Caki2 (cell line): ENCODE measurements at regions not wholly inside any gene's neighbourhood (a gene's known extent, or its start where the extent isn't known, plus 50 kb on each side); places are given as distances from the start of the nearest gene placed in this dataset.

ENCODE experiments used
- DNase-seq: peaks from one replicate; pipeline ENCODE4 v3.0.0-alpha.2; 2015; ENCODE audit warnings: low read depth
- in situ Hi-C: cut with HindIII; loops from 2 replicates; pipeline ENCODE4 v1.10.0; 2016; ENCODE audit warnings: low sequenced_read_pairs, low pct_unique_long_range_greater_than_20kb, mixed read lengths

DNA sequence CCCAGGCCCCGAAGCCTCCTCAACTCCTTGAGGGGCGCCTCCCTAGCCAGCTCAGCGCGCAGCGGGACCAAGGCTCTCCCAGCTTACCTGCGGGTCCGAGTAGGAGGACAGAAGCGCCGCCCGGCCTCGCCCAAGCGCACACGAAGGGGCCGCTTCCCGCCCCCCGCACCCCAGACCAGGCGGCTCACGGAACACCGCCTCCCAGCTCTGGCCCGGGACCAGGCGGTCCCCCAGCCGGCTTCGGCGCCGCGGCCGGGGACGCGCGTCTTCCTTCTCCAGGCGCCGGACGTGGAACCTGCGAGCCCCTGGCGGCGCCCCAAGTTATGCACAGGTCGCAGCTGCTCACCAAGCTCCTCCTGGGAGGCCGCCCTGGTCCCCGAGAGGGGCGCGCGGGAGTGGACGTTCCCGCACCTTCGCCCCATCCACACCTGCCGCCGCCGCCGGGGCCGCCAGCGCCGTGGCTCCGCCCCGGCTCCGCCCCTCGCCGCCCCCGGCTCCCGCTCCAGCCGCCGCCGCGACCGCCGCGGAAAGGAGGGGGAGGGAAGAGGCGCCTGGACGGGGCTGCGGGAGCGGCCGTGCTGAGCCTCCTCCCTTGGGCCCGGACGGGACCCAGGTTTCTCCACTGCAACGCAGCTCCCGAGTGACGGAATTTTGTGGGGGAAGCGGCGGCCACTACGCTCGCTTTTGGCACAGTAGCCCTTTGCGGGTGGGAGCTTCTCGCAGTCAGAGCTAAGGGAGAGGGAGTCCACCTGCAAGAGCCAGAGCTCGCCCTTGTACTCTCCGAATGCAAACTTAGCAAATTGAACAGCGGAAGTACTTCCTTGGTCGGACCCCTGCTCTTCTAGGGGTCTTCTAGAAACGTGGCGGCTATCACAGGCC lies 77.5 kb upstream of the IFNE start:
- peak; percentile 79 for DNase-seq
- in situ Hi-C loops: loop anchor here (25.0 kb wide), 1 partner anchor 222 kb away; the partner anchor contains the start of gene KLHL9

DNA sequence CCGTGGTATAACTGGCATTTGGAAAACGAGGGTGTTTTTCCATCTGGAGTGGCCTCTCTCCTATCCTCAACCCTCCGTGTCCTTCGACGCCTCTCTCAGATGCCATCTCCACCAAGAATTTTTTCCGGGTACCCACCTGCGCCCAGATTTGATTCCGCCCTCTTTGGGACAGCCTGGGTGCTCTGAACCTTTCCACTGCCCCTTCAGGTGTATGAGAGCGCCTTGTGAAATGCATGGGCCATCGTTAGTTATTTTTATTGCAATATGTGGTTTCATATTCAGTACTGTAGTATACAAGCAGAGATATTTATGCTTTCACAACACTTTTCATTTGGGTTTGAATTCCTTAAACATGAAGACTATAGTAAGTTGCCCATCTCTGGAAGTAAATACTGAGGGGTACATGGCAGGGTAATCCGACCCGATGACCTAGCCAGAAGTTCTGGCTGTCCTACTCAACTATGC lies 78.2 kb upstream of the IFNE start:
- no peak for DNase-seq
- in situ Hi-C loops: loop anchor here (25.0 kb wide), 1 partner anchor 223 kb away; the partner anchor contains the start of gene KLHL9

DNA sequence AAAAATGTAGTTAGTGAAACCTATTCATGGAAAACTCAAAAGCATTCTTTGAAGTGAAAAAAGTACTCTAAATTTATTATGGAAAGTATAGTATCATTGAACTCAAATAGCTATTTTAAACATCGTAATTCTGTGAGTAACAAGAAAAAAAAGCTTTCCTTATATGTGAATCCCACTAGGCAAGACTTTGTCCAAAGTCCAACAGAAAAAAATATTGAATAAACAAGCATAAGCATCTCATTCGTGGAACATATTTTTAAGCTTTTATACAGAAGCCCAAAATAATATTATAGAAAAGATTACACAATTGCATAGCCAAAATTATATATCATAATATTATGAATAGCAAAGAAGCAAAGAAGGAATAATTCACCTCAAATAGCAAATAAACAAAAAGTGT lies 79.4 kb upstream of the IFNE start:
- in situ Hi-C loops: loop anchor here (25.0 kb wide), 1 partner anchor 224 kb away; the partner anchor contains the start of gene KLHL9
- DNase-seq: no peak

DNA sequence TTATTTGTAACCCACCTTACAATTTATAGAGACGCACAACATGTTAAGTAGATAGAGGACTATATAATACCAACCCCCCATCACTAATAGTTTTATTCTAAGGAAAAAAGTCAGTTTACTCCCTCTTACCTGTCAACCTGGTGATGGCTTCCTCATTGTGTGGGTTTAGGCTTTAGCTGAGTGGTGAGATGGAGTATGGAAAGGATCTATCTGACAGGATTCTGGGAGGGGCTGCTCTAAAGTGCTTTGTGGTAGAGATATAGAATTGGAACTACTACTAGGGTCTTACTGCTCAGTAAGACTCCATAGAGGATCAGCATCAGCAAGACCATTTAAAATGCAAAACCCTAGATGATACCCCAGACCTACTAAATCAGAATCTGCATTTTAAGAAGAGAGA lies 82.1 kb upstream of the IFNE start:
- DNase-seq: no peak
- in situ Hi-C loops: loop anchor here (25.0 kb wide), 1 partner anchor 227 kb away; the partner anchor contains the start of gene KLHL9

DNA sequence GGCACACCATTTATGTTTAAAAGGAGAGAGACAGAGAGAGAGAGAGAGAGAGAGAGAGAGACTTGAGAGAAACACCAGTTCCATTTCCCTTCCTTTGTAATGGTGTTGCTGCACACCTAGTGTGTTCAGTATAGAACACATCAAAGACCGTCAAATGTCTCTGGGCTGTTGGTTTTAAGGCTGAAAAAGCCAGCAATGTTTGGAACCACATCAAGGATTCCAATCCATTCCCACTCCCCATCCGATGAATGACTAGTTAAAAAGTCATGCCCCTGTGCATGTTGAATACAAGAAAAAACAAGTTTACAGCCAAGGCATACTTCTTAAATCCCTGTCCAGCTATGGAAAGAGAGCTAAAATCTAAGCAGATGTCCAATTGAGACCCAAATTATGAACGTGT lies 83.0 kb upstream of the IFNE start:
- DNase-seq: no peak
- in situ Hi-C loops: loop anchor here (25.0 kb wide), 1 partner anchor 228 kb away; the partner anchor contains the start of gene KLHL9

DNA sequence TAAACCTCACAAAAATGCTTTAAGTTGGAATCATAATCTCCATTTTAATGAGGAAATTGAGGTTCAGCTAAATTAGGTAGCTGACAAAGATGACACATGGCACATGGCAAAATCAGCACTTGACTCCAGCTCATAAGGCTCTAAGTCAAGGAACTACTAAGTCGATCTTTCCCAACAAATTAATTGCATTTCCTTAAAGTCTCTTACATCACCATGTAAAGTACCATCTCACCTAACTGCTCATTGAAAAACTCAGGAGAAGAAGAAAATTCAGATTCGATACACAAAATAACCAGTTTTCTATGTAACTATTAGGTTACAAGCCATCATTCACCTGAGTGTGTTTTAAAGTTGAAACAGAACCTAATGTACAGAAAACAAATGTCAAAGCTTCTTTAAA lies 85.8 kb upstream of the IFNE start:
- no peak for DNase-seq
- in situ Hi-C loops: loop anchor here (25.0 kb wide), 1 partner anchor 231 kb away; the partner anchor contains the start of gene KLHL9

DNA sequence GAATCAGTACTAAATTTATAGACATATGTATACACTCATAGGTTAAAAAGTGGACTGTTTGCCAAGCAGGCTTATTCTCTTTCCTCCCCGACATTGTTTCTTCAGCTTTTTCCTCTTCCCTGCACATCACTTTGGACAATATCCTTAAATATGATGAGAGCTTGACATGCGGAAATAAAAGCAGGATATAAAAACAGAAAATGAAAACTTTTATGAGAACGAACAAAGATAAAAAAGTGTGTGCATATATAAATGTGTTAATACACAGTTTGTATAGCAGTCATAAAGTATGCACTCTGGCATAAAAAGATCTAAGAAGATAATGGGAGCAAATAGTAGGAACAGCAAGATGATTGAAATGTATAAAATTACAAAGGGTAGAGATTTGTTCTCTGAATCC lies 86.4 kb upstream of the IFNE start:
- in situ Hi-C loops: loop anchor here (25.0 kb wide), 1 partner anchor 231 kb away; the partner anchor contains the start of gene KLHL9
- no peak for DNase-seq

DNA sequence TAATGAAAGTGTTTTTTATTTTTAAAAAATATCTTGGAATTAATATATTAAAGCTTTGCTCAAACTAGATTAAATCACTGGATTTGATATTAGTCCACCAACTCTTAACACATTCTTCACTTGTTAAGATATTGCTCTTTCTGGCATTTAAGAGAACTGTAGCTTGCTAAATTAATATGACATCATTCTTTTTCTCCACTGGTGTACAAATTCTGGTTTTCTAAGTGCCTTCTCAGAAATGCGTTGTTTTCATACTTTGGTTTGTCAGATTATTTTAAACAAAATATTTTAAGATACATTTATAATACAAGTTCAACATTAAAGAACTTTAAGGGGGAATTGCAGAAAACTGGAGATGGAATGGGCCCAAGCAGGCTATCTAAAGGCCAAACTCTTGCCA lies 87.6 kb upstream of the IFNE start:
- in situ Hi-C loops: loop anchor here (25.0 kb wide), 1 partner anchor 232 kb away; the partner anchor contains the start of gene KLHL9
- DNase-seq: no peak

DNA sequence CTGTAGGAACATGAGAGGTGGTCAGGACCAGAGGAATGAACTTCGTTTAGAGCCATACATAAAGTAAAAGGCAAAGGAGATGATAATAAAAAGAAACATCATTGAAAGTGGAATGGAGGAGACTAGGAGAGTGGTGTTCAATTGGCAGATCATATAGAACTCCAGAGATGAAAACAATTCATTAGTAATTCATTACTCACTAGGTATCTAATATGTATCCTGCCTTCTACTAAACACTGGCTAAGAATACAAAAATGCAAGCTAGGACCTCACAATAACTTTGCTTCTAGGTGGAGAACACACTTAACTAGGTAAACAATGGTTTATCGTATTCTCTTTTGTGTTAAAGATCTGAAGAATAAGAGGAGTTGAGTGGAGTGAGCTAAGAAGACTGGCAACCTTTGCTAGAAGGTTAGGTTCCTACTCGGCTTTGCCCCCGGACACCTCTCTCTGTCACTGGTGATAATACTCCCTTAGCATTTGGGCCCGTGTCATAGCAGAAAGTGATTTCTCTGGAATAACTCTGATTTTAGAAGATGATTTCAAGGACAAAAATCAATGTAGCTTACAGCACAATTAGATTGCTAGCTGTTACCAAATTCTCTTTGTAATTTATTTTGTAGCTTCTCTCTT lies 88.6 kb upstream of the IFNE start:
- in situ Hi-C loops: loop anchor here (25.0 kb wide), 1 partner anchor 233 kb away; the partner anchor contains the start of gene KLHL9
- DNase-seq: no peak

DNA sequence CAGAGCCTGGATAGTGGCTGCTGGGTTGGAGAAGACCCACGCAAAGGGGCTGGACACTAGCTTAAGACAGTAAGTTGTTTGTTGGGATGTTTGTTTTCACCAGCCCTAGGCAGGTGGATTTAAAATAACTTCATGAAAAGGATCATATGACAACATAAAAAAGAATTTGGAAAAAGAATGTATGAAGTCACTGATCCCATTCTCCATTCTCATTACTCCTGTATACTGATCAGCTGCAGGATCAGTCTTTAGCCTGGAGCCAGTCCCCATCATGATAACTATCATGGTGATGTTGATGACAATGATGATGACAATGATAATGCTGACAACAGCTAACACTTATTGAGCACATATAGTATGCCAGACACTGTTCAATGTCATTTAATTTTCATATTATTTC lies 92.1 kb upstream of the IFNE start:
- in situ Hi-C loops: loop anchor here (25.0 kb wide), 1 partner anchor 237 kb away; the partner anchor contains the start of gene KLHL9
- no peak for DNase-seq

DNA sequence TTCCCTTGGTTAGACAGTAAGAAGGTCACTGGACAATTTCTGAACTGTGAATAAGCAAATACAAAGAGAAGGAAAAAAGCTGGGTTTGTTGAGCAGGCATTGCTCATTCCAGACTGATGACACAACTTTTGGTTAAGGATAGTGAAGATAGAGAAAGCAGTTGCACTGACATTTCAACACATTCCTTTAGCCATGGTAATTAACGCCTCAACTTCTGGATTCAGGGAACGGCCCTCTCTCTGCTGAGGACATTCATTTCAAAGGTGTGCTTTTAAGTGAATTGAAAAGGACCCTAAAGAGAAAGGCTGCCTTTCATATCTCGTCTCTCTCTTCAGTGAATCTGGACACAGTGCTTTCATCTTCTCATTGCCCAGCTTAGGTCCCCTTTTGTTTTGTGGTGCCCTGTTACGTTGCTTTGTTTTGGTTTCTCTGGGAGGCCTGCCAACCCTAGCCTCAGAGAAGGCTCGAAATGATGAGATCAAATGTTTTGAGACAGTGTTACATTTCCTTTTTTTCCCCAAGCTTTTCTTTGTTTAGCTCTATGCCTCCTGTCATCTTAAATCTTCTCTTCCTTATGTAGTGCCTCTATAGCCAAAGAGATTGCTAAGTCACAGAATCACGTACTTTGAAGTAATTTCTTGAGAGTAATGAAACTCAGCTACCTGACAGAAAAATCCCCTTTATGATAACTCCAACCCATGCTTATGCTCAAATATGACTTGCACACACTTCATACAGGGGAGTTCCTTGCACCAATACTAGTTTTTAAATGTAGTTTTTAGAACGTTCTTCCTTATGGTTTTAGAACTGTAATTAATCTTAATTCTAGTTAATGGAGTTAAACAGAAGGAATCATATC lies 94.4 kb upstream of the IFNE start:
- in situ Hi-C loops: no loop called here
- DNase-seq: peak; percentile 92

DNA sequence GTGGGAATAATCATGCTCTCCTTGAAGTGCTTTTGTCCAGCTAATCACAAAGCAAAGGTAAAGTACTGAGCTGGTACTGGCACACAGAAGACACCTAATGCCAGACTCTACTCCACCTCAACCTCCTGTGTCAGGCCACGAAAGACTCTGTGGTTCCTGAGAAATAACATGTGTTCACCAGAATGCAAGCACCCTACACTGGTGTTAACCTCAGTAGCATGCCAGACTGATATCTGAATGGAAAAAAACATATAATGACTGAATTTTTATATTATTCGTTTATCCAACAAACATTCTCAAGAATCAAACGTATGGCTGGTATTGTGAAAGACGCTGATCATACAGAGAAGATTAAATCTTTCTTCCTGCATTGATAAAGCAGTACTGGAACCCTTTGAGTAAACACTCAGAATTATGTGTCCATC lies 97.1 kb upstream of the IFNE start:
- in situ Hi-C loops: no loop called here
- peak; percentile 36 for DNase-seq

DNA sequence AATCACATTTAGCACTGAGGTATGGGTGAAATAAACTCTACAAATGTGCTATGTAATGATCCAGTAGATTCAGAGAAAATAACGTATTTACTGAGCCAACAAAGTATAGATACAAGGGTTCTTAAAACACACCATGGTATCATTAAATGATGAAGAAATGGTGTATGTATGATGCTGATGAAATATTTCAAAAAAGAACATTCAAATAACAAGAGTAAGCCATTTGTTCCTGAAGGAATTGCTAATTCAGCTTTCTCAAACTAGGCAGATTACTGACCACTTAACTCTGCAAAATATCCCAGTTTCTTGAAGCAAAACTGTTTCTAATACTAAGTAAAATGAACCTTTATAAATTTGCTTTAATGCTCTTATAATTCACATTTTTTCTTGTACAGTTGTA lies 97.6 kb upstream of the IFNE start:
- DNase-seq: no peak
- in situ Hi-C loops: no loop called here

DNA sequence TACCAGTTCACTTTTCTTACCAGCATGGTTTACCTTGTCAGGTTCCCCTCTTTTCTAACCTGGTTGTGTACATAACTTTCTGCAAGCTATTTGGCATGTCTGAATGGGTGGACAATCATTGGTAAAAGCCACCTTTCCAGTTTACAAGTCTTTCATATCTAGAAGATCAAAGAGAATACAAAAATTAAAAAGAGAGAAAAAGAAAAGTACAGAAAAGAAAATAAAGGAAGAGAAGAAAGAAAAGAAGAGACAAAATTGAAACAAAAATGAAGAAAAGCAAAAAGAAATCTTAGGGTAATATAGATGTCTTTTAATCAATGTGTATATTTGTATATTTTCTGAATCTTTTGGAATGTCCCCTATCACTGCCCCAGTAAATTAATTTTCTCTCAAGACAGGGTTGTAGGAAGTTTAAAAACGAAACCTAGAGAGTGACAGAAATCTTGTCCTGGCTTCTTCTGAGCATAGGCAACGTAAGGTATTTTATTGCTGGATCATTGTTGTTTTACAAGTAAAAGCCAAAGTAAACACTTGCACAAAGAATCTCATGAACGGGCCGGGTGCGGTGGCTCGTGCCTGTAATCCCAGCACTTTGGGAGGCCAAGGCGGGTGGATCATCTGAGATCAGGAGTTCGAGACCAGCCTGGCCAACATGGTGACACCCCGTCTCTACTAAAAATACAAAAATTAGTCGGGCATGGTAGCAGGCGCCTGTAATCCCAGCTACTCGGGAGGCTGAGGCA lies 98.7 kb upstream of the IFNE start:
- peak; percentile 69 for DNase-seq
- in situ Hi-C loops: no loop called here

DNA sequence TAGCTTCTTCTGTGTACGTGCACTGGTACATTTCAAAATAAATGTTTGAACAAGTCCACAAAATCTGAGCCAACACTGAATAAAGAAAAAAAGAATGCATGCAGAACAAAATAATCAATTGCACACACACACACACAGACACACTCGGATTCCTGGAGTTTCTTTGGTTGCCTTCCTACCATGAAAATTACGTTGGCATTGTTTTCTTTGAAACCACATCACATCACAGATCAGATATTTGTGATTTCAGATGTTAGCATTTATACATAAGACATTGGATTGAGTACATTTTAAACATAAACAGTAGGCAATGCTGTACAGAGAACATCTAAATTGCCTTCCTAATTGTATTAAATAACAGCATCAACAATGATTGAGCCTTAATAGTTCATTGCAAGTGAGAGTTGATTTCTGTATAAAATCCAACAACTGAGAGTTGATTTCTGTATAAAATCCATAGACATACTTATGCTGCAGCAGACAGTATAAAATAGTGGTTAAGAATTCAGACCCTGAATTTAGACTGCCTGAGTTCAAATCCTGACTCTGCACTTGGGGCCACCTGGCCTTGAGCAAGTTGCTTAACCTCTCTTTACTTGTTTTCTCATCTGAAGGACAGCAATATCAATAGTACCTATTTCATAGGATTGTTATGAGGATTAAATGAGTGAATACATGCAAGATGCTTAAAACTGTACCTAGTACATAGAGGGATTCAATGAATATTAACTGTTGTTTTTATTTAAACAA lies 101.7 kb upstream of the IFNE start:
- in situ Hi-C loops: no loop called here
- no peak for DNase-seq

DNA sequence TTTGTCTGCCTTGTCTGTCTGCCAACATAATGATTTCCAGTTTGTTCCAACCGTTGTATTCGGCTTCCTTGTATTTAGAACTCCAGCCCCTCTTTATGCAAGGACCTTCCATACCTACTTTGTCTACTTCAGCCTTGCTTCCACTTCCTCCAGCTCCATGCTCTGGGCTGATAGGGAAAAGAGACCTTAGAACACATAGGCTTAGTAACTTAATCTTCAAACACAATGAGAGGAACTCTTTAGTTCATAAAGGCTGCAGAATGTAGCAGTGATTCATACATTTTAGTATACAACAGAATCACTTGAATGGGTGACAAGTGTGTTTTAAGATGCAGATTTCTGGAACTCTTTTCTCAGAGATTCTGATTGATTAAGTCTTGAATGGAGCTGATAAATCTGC lies 102.8 kb upstream of the IFNE start:
- no peak for DNase-seq
- in situ Hi-C loops: no loop called here
